ENCODE measurements at regions not wholly inside any gene's neighbourhood (a gene's known extent, or its start where the extent isn't known, plus 50 kb on each side); places are given as distances from the start of the nearest gene placed in this dataset.

DNA sequence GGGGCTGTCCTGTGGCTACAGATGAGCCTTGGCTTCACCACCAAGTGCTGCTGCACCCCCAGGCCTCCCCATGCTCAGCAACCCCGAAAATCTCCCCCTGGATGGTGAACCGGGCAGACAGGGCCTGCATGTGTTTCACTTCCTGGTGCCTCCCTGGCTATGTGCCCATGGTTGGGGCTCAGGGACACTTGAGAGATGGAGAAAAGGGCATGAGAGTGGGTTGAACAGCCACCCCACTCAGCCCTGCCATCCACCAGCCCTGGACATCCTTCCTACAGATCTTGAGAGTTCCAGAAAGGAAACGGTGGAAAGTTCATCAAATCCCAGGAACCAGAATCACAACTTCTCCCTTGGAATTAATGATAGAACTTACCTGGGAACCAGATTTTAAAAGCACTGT lies 74.7 kb upstream of the TEX51 start:
- TF ChIP-seq POLR2A (IDR thresholded peaks at IDR 0.05) = no peak
- TF ChIP-seq, protein P1, sequence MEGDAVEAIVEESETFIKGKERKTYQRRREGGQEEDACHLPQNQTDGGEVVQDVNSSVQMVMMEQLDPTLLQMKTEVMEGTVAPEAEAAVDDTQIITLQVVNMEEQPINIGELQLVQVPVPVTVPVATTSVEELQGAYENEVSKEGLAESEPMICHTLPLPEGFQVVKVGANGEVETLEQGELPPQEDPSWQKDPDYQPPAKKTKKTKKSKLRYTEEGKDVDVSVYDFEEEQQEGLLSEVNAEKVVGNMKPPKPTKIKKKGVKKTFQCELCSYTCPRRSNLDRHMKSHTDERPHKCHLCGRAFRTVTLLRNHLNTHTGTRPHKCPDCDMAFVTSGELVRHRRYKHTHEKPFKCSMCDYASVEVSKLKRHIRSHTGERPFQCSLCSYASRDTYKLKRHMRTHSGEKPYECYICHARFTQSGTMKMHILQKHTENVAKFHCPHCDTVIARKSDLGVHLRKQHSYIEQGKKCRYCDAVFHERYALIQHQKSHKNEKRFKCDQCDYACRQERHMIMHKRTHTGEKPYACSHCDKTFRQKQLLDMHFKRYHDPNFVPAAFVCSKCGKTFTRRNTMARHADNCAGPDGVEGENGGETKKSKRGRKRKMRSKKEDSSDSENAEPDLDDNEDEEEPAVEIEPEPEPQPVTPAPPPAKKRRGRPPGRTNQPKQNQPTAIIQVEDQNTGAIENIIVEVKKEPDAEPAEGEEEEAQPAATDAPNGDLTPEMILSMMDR (IDR thresholded peaks at IDR 0.05) = no peak
- intact Hi-C loops (cut with DNase I) = no loop called here
- H3K4me1 ChIP-seq = no peaks in the 10 kb centered on the region
- DNase-seq (no peak), ATAC-seq (no peak)
- H3K4me3 ChIP-seq = no peak overlapping the region
- no peaks in the 10 kb centered on the region for H3K27me3 ChIP-seq
- no peak overlapping the region for H3K27ac ChIP-seq
- H3K9me3 ChIP-seq = no peaks in the 10 kb centered on the region
- H3K36me3 ChIP-seq = no peaks in the 10 kb centered on the region
- 67% methylated on average over 3 of the region's 3 CpGs for WGBS (ENCODE audit: insufficient coverage, low coverage, low lambda C conversion rate, missing lambda C conversion rate)

DNA sequence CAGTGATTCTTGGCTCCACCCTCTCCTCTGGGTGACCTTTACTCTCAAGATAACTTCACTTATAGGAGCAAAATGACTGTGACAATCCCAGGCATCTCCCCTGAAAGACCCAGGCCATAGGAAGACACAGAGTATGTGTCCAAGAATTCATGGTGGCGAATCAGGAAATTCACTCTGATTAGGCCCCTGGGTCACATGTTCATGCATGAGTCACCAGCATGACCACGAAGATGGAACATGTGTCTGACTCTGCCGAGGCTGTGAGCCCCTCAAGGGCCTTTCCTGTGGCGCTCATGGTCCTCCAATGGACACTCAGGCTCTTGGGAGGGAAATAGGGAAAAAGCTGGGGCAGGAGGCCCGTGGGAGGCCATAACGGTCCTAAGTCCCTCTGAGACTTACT lies 74.0 kb upstream of the TEX51 start:
- no peak for ATAC-seq
- Histone ChIP-seq H3K9me3 (no peaks in the 10 kb centered on the region), H3K27me3 (no peaks in the 10 kb centered on the region), H3K27ac (no peak overlapping the region), H3K36me3 (no peaks in the 10 kb centered on the region), H3K4me3 (no peak overlapping the region), H3K4me1 (no peaks in the 10 kb centered on the region)
- 60% methylated on average over 2 of the region's 6 CpGs for WGBS (ENCODE audit: insufficient coverage, low coverage, low lambda C conversion rate, missing lambda C conversion rate)
- no peak for DNase-seq
- intact Hi-C loops (cut with DNase I) = no loop called here
- TF ChIP-seq POLR2A (IDR thresholded peaks at IDR 0.05) = no peak

DNA sequence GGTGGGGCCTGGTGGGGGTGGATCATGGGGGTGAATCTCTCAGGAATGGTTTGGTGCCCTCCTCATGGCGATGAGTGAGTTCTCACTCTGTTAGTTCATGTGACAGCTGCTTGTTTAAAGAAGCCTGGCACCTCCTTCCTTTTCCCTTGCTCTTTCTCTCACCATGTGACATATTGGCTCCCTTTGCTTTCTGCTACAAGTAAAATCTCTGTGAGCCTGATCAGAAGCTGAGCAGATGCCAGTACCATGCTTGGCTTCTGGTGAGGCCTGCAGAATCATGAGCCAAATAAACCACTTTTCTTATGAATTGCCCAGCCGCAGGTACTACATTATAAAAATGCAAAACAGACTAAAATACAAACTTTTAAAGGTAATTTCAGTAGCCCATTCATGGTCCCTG lies 73.4 kb upstream of the TEX51 start:
- intact Hi-C loops (cut with DNase I) = no loop called here
- Histone ChIP-seq H3K36me3 (no peaks in the 10 kb centered on the region), H3K4me1 (no peaks in the 10 kb centered on the region), H3K4me3 (no peak overlapping the region), H3K9me3 (no peaks in the 10 kb centered on the region), H3K27me3 (no peaks in the 10 kb centered on the region), H3K27ac (no peak overlapping the region)
- WGBS (ENCODE audit: insufficient coverage, low coverage, low lambda C conversion rate, missing lambda C conversion rate) = 83% methylated on average over 2 of the region's 2 CpGs
- TF ChIP-seq, protein P1 (IDR thresholded peaks at IDR 0.05) = no peak
- no peak for TF ChIP-seq POLR2A (IDR thresholded peaks at IDR 0.05)
- ATAC-seq = no peak
- no peak for DNase-seq

DNA sequence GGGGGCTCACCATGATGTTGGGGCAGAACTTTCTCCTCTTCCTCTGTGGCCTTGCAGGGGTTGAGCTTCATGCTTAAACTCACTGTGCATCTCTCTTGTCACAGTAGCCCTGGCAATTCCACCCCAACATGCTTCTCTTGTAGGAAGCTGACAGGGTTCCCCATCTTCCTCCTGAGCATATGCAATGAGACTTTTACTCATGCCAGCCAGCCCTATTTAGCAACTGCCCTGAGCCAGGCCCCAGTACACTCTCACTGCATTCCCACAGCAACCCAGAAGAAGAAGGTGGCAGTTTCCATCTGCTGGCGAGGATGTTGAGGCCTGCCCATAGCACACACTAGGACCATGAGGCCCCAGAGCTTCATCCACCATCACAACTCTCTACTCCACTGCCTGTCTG lies 72.2 kb upstream of the TEX51 start:
- no CpG with 5 or more reads among the region's 1 CpG for WGBS (ENCODE audit: insufficient coverage, low coverage, low lambda C conversion rate, missing lambda C conversion rate)
- intact Hi-C loops (cut with DNase I) = no loop called here

DNA sequence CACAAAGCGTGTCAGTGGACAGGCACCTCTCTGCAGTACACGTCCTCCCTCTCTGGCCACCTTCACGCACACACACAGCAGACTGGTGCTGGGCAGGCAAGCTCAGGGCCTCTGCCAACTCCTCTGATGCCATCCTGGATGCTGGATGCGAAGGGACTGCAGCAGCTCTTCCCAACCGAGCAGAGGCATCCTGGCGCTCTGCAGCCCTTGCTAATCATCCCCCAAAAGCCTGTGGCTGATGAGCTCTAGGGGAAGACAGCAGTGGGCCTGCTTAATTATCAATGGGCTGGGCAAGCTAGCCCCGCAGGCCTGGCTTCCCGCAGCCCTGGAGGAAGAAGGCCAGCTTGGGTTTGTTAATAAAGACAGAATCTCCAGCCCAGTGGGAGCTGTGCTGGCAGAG lies 71.3 kb upstream of the TEX51 start:
- H3K9me3 ChIP-seq = no peaks in the 10 kb centered on the region
- intact Hi-C loops (cut with DNase I) = no loop called here
- no peaks in the 10 kb centered on the region for H3K4me1 ChIP-seq
- no peak overlapping the region for H3K4me3 ChIP-seq
- H3K27me3 ChIP-seq = no peaks in the 10 kb centered on the region
- no peak for ATAC-seq
- H3K36me3 ChIP-seq = no peaks in the 10 kb centered on the region
- TF ChIP-seq, protein P1 (IDR thresholded peaks at IDR 0.05) = no peak
- 54% methylated on average over 4 of the region's 8 CpGs for WGBS (ENCODE audit: insufficient coverage, low coverage, low lambda C conversion rate, missing lambda C conversion rate)
- no peak for DNase-seq
- H3K27ac ChIP-seq = no peak overlapping the region

More for the DNA sequence above, 72.2 kb upstream of the TEX51 start:
- H3K9me3 ChIP-seq = no peaks in the 10 kb centered on the region
- no peak overlapping the region for H3K27ac ChIP-seq
- no peaks in the 10 kb centered on the region for H3K36me3 ChIP-seq
- ATAC-seq (no peak), DNase-seq (no peak)
- TF ChIP-seq POLR2A (IDR thresholded peaks at IDR 0.05) = no peak
- TF ChIP-seq, protein P1 (IDR thresholded peaks at IDR 0.05) = no peak
- no peaks in the 10 kb centered on the region for H3K4me1 ChIP-seq
- H3K27me3 ChIP-seq = no peaks in the 10 kb centered on the region
- no peak overlapping the region for H3K4me3 ChIP-seq

All from right lobe of liver (tissue), 6 donors.